ENCODE measurements at regions not wholly inside any gene's neighbourhood (a gene's known extent, or its start where the extent isn't known, plus 50 kb on each side); places are given as distances from the start of the nearest gene placed in this dataset.

- TF ChIP-seq CTCF (IDR thresholded peaks at IDR 0.05) (no peak), EP300 (IDR thresholded peaks at IDR 0.05) (no peak), POLR2AphosphoS5 (IDR thresholded peaks at IDR 0.05) (no peak)
Observed at GRCh38 chr22:22091400-22091878, 108.9 kb upstream of the TOP3B start.

All from sigmoid colon (tissue), 4 donors.